HG02623 (cell line): ENCODE measurements at regions not wholly inside any gene's neighbourhood (a gene's known extent, or its start where the extent isn't known, plus 50 kb on each side); places are given as distances from the start of the nearest gene placed in this dataset.
A peak's percentile ranks its signal among the peaks of the same experiment; 100 is the strongest.

Experiments
- ATAC-seq: cut with Tn5 transposase; IDR thresholded peaks from one replicate; pipeline ENCODE4 v1.9.1; 2021; ENCODE audit warnings: moderate library complexity; ENCODE audit not compliant: unreplicated experiment

DNA sequence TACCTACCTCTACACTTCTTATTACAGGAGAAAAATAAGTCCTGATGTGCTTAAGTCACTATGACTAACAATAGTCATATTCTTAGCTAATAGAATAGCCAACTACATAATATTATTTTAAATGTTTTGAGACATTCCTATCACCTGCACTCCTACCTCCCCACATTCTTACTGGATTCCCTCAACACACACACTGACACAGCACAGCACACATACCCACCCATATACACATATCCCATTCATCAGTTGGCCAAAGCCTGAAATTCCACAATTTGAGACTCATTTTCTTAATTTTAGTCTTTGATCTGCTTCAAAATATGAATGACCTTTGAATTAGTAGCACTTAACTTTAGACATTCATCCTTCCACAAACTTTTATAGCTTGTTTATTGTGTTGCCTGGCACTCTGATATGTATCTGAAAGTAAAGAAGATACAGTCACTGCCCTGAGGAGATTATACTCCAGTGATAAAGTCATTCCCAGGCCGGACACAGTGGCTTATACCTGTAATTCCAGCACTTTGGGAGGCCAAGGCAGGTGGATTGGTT is 168.3 kb upstream of the RASA1 start:
- no peak for ATAC-seq

DNA sequence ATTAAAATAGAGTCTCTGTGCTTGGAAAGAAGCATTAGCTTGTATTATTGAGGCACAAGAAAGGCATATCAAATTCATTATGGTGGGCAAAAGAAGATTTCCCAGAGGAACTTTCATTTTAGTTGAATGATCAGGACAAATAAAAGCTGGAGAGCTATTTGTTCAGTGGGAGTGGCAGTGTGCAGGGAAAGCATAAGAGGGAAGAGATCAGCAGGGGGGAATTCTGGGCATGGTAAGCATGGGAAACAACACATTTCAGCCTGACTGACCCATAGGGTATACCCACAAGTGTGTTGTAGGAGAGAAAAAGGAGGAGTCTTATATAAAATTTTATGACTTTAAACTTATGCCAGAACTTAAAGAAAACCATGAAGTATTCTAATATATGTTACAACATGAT is 167.7 kb upstream of the RASA1 start:
- no peak for ATAC-seq

DNA sequence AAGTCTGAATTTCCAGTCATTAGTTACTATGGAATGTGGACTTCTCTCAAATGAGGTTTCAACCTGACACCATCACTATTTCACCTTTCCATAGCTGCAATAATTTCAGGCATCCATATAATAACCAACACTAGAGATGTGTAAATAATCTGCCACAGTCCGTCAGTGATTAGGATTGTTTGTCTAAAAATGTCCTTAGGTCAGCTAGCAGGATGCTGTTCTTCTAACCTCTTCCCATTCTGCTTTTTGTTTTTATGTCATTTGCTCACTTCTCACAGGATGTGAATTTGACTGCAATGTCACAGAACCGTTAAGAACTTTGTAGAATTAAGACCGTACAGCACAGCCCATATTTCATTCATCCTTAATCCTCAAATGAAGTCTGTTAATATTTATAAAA is 166.4 kb upstream of the RASA1 start:
- no peak for ATAC-seq

DNA sequence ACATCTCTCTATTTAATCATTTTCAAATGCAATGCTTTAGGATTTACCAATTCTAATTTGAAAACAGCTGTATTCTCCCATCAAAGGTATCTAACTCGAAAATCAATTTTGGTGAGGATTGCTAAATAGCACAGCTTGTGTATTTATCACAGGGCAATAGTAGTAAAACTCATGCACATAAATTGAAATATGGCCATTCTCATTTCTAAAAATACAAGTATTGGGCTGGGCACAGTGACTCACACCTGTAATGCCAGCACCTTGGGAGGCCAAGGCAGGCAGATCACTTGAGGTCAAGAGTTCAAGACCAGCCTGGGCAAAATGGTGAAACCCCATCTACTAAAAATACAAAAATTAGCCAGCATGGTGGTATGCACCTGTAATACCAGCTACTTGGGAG is 164.8 kb upstream of the RASA1 start:
- ATAC-seq: no peak

DNA sequence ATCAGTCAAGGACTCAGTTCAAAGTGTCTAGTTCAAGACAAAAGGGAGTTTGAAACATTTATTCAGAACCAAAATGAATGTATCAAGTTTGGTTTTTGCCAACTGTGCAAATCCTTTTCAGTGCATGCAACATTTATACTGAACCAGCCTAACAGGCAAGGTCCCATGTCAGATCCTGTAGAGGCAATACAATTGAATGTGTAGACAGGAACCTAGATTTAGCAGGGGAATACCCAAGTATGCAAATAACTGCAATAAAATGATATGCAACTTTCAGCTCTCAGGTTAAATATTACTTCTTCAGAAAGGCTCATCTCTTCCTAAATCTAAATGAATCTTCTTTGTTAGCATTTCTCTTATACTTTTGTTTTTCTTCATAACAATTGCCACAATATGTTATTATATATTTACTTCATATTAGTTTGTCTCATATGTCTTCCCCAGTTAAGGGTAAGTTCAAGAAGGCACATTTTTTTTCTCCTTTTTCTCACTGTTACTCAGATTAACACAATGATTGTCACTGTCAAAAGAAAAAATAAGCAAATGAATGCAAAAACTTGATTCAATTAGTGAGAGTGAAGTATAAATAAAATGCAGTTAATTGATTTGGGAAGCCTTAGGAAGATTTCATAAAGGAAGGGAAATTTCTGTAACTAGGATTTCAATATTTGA is 163.9 kb upstream of the RASA1 start:
- peak; percentile 83 for ATAC-seq

- no peak for ATAC-seq
These were observed 162.1 kb upstream of the RASA1 start for GRCh38 chr5:87105577-87105976.

- ATAC-seq: no peak
These were observed 157.9 kb upstream of the RASA1 start for GRCh38 chr5:87109746-87110145.

DNA sequence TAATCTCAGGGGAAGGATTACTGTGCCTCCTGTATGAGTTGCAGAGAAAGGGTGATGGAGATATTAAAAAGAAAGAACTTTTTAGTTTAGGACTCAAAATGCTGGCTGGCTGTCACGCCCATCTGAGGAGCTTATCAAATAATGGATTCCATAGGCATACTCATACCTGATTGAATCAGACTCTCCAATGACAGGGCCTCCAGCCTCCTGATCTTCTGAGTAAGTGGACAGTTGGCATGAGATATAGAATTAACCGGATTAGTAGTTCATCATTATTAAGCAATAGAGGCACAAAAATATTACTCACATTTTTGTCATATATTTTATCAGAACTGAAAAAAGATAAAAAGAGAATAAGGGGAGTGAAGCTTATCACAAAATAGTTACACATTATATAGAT is 157.0 kb upstream of the RASA1 start:
- no peak for ATAC-seq

DNA sequence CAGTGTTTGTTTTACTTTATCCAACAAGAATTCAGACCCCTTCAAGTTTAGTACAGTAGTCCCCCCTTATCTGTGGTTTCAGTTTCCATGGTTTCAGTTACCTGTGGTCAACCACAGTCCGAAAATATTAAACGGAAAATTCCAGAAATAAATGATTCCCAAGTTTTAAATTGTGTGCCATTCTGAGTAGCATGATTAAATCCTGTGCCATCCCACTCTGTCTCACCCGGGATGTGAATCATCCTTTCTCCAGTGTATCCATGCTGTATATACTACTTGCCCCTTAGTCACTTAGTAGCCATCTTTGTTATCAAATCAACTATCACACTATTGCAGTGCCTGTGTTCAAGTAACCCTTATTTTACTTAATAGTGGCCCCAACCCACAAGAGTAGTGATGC is 153.8 kb upstream of the RASA1 start:
- no peak for ATAC-seq

DNA sequence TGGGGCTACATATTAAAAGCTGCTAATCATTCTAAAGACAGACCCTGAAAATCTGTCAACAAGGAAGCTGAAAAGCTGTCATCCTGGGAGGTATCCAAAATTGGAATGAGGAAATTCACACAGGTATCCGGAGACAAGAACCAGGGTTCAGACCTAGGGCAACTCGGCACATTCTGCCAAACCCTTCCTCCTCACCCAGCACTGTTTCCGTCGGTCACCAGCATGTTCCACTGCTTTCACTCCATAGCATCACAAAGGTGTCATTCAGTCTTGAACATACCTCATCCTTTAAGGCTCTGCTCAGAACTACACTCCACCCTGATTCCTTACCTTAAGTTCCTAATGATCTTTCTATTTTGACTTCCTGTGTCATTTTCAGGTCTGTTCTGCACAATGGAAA is 153.1 kb upstream of the RASA1 start:
- no peak for ATAC-seq

- ATAC-seq: no peak
These were observed 151.8 kb upstream of the RASA1 start for GRCh38 chr5:87115839-87116364.

DNA sequence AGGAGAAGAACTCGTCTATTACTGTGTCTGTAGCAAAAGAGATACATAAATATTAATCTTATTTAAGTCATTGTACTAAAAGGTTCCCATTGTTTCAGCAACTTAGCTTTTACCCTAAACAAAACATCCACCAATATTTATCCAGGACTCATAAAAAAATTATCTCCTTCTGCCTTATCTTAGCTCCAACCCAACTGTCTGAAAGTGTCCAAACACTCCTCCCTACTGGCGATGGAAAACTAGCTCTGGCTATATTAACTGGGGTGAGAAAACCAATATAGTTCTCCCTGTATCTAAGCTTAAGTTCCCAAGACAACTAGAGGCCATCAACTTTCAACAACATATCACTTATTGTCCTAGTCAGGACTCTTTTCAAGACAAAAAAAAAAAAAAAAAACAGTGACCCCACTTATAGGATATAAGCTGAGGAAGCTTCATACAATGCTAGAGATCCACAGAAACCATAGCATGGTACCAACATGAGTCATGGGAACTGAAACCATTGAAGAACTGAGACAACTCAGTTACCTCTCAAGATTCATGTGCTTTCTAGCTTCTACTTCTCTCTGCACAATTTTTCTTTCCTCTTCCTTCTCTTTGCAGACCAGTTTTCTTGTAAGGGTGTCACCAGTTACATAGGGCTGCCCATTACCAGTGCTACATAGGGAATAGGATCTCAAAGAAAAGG is 150.7 kb upstream of the RASA1 start:
- peak; percentile 78 for ATAC-seq

DNA sequence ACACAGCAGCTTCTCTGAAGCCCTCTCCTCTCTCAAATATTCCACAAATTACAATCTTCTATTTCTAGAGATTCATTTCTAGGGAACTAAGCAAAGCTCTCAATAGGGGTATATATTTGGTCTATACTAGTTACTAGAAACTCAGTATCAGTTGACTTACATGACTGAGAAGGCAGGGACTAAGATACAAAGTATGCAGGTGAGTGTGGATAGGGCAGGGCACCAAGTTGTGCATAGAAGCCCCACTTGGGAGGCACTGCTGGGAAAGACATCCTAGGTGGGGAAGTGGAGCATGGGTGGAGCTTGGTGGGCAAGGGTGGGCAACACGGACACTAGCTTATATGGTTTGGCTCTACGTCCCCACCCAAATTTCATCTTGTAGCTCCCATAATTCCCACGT is 148.1 kb upstream of the RASA1 start:
- ATAC-seq: no peak

DNA sequence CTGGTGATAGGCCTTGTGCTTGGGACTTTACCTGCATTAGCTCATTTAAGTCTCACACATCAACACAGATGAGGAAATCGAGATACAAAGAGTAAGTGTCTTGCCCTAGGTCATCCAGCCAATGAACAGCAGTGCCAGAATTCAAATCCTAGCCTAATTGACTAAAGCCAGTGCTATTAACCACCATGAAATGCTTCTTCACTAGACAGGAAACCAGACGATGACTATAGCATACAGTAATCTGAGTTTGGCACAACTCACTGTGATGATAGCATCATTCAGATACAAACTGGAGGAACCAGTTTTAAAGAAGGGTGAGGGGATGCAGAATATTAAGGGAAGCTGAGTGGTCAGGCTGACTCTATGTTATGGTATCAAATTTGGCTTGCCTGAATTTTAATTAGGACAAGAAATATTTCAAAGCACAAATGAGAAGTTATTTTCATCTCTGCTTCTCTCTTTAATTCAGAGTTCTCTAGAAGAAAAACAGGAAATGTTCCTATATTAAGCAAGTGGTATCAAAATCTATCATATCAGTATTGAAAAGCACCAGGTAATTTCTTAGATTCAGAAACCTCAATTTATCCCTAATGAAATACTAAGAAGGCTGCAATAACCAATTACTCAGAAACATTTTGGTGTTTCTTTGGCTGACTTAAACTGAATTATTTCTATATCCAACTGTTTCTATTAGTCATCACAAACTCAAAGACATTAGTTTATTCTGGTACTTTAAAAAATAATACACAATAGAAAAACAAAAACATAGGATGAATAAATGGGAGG is 147.0 kb upstream of the RASA1 start:
- ATAC-seq: peak; percentile 27

DNA sequence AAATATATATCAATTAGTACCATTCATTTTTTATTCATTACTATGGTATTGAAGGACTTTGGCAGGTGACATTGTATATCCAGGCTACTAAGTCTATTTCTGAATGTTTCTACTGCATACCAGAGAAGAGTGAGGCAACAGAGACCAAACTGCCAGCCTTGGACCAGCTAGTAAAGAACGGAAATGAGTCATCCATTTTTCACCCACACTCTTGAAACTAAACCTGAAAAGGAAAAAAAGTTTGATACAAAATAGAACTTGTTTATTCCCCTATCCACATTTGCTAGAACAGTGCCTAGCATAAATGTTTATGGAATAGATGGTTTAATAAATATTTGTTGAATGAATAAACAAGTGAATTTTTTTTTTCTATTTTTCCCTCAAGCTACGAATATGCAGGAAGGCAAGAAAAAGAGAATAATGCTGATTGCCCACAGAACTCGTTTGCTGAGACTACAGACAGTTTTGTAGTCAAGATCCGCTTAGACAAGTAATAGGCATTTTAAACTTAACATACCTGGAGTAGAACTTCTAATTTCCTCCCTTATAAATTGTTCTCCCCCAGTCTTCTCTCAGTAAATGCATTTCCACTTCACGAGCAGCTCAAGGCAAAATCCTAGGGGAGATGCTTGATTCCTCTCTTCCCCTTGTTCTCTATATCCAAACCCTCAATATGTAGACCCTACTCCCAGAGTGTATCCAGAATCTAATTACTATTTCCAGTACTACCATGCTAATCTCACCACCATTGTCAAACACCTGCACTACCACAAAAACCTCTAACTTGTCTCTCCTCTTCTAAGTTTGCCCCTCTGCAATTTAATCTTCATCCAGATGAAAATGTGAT is 146.2 kb upstream of the RASA1 start:
- peak; percentile 78 for ATAC-seq

GRCh38 chr5:87122151-87122977 is 145.3 kb upstream of the RASA1 start:
- no peak for ATAC-seq

DNA sequence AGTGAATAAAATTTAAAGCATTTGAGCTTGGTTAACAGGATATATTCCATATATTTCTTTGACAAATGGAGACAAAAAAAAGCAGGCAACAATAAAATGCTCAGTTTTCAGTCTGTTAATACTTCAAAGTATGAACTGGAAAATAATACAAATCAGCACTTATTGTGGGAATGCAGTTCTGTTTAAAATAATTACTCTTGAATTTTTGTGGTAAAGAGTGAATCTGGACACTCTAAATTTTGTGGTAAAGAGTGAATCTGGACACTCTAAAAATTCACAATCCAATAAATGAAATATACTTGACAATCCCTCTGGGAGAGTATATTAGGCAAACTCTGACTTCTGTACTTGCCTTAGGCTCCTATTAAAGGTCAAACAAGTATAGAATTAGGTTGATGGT is 141.9 kb upstream of the RASA1 start:
- no peak for ATAC-seq

- no peak for ATAC-seq
These were observed 140.8 kb upstream of the RASA1 start for GRCh38 chr5:87126869-87127268.

GRCh38 chr5:87127426-87127825 is 140.3 kb upstream of the RASA1 start:
- ATAC-seq: peak; percentile 47
